ENCODE measurements at regions not wholly inside any gene's neighbourhood (a gene's known extent, or its start where the extent isn't known, plus 50 kb on each side); places are given as distances from the start of the nearest gene placed in this dataset.

GRCh38 chr20:18988701-18989100 is 175.1 kb downstream of the SCP2D1 start:
- Mint-ChIP-seq H3K4me3 (no peak overlapping the region), H3K27ac (no peak overlapping the region), H3K36me3 (no peaks in the 10 kb centered on the region), H3K27me3 (no peaks in the 10 kb centered on the region), H3K9me3 (peaks cover 9% of the 10 kb centered on the region), H3K4me1 (ENCODE audit: unreplicated experiment) (peaks cover 4% of the 10 kb centered on the region)
- TF ChIP-seq, protein P1, sequence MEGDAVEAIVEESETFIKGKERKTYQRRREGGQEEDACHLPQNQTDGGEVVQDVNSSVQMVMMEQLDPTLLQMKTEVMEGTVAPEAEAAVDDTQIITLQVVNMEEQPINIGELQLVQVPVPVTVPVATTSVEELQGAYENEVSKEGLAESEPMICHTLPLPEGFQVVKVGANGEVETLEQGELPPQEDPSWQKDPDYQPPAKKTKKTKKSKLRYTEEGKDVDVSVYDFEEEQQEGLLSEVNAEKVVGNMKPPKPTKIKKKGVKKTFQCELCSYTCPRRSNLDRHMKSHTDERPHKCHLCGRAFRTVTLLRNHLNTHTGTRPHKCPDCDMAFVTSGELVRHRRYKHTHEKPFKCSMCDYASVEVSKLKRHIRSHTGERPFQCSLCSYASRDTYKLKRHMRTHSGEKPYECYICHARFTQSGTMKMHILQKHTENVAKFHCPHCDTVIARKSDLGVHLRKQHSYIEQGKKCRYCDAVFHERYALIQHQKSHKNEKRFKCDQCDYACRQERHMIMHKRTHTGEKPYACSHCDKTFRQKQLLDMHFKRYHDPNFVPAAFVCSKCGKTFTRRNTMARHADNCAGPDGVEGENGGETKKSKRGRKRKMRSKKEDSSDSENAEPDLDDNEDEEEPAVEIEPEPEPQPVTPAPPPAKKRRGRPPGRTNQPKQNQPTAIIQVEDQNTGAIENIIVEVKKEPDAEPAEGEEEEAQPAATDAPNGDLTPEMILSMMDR (conservative IDR thresholded peaks at IDR 0.05): no peak
- DNase-seq (ENCODE audit: extremely low spot score, unreplicated experiment): no peak

DNA sequence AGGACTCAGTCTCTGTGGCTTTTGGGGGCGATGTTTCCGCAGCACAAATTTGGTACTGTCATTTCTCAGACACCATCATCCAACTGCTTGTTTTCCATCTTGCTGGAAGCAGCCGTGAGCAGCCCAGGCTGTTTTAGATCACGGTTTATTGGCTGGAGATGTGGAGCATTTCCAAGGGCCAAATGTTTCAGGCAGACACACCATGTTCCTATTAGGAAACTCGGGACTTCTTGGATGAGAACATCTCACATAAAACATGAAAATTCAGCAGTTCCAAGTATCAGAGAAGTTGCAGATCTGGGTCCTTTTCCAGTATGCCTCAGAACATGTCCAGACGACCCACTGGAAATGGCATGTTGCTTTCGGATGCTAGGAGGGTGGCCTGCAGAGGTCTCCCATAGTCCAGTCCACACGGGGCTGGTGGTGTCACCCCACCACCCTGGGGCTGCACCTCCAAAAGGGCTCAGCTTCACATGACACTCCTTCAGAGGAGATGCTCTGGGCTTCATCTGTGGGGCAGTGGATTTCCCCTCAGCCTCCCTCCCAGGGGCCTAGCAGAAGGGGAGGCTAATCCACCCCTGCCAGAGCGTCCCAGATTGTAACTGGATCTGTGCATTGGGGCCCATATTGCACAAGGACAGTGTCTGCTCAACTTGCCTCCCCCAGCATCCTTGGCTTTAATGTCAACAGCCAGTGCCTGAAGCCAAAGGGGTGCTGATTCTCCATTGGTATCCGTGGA is 176.3 kb downstream of the SCP2D1 start:
- H3K9me3 Mint-ChIP-seq: peaks cover 10% of the 10 kb centered on the region
- DNase-seq (ENCODE audit: extremely low spot score, unreplicated experiment): no peak
- TF ChIP-seq, protein P1 (conservative IDR thresholded peaks at IDR 0.05): no peak
- no peak overlapping the region for H3K27ac Mint-ChIP-seq
- H3K4me3 Mint-ChIP-seq: no peak overlapping the region
- H3K27me3 Mint-ChIP-seq: no peaks in the 10 kb centered on the region
- H3K4me1 Mint-ChIP-seq (ENCODE audit: unreplicated experiment): no peaks in the 10 kb centered on the region
- no peaks in the 10 kb centered on the region for H3K36me3 Mint-ChIP-seq

DNA sequence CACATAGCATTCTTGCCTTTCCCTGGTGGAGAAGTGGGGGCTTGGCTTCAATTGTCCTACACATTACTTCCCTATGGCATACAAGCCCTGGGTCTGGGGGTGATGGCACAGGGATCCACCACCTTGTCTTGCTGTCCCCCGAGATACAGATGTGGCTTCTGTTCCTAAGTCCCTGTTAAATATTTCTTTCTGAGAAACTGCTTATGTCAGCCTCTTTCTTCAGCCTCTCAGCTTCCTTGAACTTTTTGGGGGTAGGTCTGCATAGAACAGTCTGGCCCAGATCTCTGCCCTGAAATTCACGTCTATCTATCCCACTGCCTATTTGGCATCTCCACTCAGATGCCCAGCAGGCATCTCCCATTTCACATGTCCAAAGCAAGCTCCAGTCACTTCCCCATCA is 177.4 kb downstream of the SCP2D1 start:
- H3K27me3 Mint-ChIP-seq: no peaks in the 10 kb centered on the region
- no peak overlapping the region for H3K4me3 Mint-ChIP-seq
- H3K9me3 Mint-ChIP-seq: peaks cover 10% of the 10 kb centered on the region
- no peak overlapping the region for H3K27ac Mint-ChIP-seq
- TF ChIP-seq, protein P1 (conservative IDR thresholded peaks at IDR 0.05): no peak
- no peaks in the 10 kb centered on the region for H3K4me1 Mint-ChIP-seq (ENCODE audit: unreplicated experiment)
- no peak for DNase-seq (ENCODE audit: extremely low spot score, unreplicated experiment)
- H3K36me3 Mint-ChIP-seq: no peaks in the 10 kb centered on the region

DNA sequence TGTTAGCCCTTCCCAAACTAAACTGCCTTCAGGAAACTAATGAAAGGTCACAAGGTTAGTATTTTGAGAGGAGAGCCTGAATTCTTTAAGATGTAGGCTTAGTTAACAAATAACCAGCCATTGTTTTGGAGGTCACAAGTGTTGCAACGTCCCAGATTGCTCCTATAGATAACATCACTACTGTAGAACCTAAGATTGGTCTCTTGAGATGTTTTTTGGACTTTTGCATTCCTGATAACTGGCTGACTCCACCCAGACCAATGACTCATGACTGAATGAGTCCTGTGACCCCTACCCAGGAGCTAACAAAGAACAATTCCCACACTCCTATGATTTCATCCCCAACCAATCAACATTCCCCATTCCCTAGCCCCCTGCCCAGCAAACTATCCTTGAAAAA is 178.8 kb downstream of the SCP2D1 start:
- no peak for DNase-seq (ENCODE audit: extremely low spot score, unreplicated experiment)
- Mint-ChIP-seq H3K9me3 (peaks cover 10% of the 10 kb centered on the region), H3K4me3 (no peak overlapping the region), H3K4me1 (ENCODE audit: unreplicated experiment) (no peaks in the 10 kb centered on the region), H3K27me3 (no peaks in the 10 kb centered on the region), H3K27ac (no peak overlapping the region), H3K36me3 (no peaks in the 10 kb centered on the region)
- TF ChIP-seq, protein P1 (conservative IDR thresholded peaks at IDR 0.05): no peak

DNA sequence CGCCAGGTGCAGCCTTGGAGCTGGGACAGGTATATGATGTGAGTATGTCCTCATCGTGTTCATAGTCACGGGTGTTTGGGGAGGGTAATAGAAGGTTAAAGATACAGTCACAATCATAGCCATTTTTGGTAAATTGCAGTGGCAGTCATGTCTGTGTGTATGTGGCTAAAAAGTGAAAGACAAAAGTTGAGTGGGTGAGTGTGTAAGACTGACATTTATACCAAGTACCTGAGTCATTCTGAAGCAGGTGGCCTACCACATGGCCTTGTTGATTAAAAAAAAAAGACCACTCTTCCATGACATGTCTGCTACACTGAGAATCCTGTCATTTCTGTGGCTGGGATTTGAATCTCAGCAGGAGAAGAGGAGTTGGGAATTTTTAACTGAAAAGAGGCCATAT is 181.9 kb downstream of the SCP2D1 start:
- DNase-seq (ENCODE audit: extremely low spot score, unreplicated experiment): no peak
- Mint-ChIP-seq H3K4me1 (ENCODE audit: unreplicated experiment) (no peaks in the 10 kb centered on the region), H3K9me3 (peaks cover 10% of the 10 kb centered on the region), H3K4me3 (no peak overlapping the region), H3K36me3 (no peaks in the 10 kb centered on the region), H3K27me3 (peaks cover 3% of the 10 kb centered on the region), H3K27ac (no peak overlapping the region)
- TF ChIP-seq, protein P1 (conservative IDR thresholded peaks at IDR 0.05): no peak
